ENCODE measurements at regions not wholly inside any gene's neighbourhood (a gene's known extent, or its start where the extent isn't known, plus 50 kb on each side); places are given as distances from the start of the nearest gene placed in this dataset.
A peak's percentile ranks its signal among the peaks of the same experiment; 100 is the strongest.

DNA sequence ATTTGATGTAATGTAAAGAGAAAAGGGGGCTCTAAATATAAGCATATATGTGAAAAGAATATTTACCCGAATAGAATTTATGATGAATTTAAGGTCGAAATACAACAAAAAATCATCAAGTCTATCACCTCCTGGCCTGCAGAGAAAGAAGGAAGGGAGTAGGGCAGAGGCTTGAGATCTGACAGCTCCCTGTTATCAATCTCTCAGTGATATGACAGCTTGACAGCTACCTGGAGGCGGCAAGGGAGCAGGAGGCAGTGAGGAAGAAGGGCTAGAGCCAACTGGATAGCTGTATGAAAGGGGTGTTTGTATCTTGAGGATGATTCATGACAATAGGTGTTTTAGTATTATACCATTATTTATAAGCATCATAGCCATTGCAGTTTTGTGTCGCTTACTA, 299.8 kb upstream of the DNAJC19 start:
- no peaks in the 10 kb centered on the region for H3K9me3 Mint-ChIP-seq
- no peaks in the 10 kb centered on the region for H3K4me1 Mint-ChIP-seq (ENCODE audit: low read depth)
- CTCF ChIA-PET: no interaction called here
- POLR2A ChIA-PET: no interaction called here
- H3K27me3 Mint-ChIP-seq: no peaks in the 10 kb centered on the region
- ATAC-seq (no peak), DNase-seq (no peak)
- no peaks in the 10 kb centered on the region for H3K36me3 Mint-ChIP-seq (ENCODE audit: low read depth)
- intact Hi-C loops (cut with micrococcal nuclease): no loop called here
- no peak overlapping the region for H3K4me3 Mint-ChIP-seq
- no peak overlapping the region for H3K27ac Mint-ChIP-seq
- TF ChIP-seq, protein P1, sequence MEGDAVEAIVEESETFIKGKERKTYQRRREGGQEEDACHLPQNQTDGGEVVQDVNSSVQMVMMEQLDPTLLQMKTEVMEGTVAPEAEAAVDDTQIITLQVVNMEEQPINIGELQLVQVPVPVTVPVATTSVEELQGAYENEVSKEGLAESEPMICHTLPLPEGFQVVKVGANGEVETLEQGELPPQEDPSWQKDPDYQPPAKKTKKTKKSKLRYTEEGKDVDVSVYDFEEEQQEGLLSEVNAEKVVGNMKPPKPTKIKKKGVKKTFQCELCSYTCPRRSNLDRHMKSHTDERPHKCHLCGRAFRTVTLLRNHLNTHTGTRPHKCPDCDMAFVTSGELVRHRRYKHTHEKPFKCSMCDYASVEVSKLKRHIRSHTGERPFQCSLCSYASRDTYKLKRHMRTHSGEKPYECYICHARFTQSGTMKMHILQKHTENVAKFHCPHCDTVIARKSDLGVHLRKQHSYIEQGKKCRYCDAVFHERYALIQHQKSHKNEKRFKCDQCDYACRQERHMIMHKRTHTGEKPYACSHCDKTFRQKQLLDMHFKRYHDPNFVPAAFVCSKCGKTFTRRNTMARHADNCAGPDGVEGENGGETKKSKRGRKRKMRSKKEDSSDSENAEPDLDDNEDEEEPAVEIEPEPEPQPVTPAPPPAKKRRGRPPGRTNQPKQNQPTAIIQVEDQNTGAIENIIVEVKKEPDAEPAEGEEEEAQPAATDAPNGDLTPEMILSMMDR (IDR thresholded peaks at IDR 0.05): no peak

DNA sequence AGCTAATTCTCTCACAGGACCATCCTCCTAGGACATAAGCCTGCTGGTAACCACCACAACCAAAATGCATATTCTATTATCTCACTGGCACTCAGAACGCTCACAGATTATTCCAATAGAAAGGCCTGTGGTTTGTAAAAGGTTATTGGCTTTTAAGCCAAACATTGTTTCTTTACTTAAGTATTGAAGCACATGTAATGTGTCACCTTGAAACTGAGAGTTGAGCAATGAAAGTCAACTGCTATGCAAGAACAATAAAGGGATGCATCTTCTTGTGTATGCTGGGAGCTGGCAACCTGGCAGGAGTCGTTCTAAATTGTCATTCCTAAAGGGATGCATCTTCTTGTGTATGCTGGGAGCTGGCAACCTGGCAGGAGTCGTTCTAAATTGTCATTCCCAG, 298.6 kb upstream of the DNAJC19 start:
- Mint-ChIP-seq H3K27me3 (no peaks in the 10 kb centered on the region), H3K27ac (no peak overlapping the region), H3K4me3 (no peak overlapping the region), H3K9me3 (no peaks in the 10 kb centered on the region), H3K36me3 (ENCODE audit: low read depth) (no peaks in the 10 kb centered on the region), H3K4me1 (ENCODE audit: low read depth) (no peaks in the 10 kb centered on the region)
- no peak for DNase-seq
- TF ChIP-seq, protein P1 (IDR thresholded peaks at IDR 0.05): no peak
- intact Hi-C loops (cut with micrococcal nuclease): no loop called here
- ChIA-PET CTCF (no interaction called here), POLR2A (no interaction called here)
- no peak for ATAC-seq

DNA sequence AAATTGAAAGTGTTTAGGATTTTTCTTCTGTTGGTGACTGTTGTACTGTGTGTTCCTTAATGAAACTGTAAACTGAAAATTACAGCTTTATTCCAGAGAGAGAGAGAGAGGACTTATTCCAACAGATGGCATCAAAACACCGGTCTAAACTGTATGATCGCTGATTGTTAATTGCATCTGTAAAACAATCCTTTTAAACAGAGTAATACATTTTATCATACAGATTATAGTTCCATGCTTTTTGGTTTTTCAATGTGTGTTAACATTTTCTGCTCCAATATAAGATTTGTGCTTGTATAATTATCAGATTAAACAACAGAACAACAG, 289.7 kb upstream of the DNAJC19 start:
- intact Hi-C loops (cut with micrococcal nuclease): no loop called here
- ChIA-PET CTCF (interaction anchor here (0.7 to 1.3 kb wide), 3 partner anchors 15 to 595 kb away, joined by 3 to 4 read pairs (median 4); no protein-coding TSS in a partner anchor), POLR2A (no interaction called here)
- Mint-ChIP-seq H3K36me3 (ENCODE audit: low read depth) (no peaks in the 10 kb centered on the region), H3K4me1 (ENCODE audit: low read depth) (no peaks in the 10 kb centered on the region), H3K9me3 (no peaks in the 10 kb centered on the region), H3K4me3 (no peak overlapping the region), H3K27ac (no peak overlapping the region), H3K27me3 (peaks cover 10% of the 10 kb centered on the region)
- TF ChIP-seq, protein P1 (IDR thresholded peaks at IDR 0.05): no peak
- ATAC-seq (no peak), DNase-seq (no peak)

DNA sequence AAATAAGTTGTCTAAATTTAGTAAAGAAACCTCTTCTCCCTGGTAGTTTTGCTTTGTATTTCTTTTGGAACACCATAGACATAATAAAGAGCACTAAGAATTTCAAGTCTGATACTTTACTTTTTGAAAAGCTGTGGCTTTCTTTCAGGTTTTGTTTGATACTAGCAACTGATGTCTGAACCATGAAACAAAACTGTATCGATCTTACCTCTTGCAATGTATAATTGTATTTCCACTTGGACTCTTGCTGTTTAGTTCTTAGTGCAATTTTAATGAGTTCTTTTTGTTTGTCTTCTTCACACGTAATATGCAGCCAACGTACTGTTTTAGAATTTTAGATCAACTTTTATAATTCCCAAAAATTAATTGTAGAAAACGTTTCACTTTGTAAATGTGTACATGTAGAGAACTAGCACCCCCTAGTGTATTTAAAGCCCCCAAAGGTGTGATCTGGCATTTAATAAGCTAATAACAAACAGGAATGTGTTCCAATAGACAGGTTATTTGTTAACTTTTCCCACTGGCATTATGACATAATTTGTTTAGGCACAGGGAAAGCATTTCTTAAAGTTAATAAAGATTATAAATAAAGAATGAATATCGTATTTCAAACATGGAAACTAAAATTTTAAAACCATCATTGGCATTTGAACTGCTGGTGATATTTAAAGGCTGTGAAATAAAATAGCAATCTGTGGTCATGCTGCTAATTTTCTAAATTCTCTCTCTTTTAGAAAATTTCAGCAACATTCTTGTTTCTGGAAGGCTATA, 289.1 kb upstream of the DNAJC19 start:
- Mint-ChIP-seq H3K27me3 (peaks cover 10% of the 10 kb centered on the region), H3K4me3 (no peak overlapping the region), H3K9me3 (no peaks in the 10 kb centered on the region), H3K27ac (no peak overlapping the region), H3K36me3 (ENCODE audit: low read depth) (no peaks in the 10 kb centered on the region), H3K4me1 (ENCODE audit: low read depth) (no peaks in the 10 kb centered on the region)
- DNase-seq: no peak
- intact Hi-C loops (cut with micrococcal nuclease): no loop called here
- ATAC-seq: no peak
- ChIA-PET CTCF (interaction anchor here (0.7 to 1.3 kb wide), 3 partner anchors 16 to 594 kb away, joined by 3 to 4 read pairs (median 4); no protein-coding TSS in a partner anchor), POLR2A (no interaction called here)
- TF ChIP-seq, protein P1 (IDR thresholded peaks at IDR 0.05): peak; percentile 41

DNA sequence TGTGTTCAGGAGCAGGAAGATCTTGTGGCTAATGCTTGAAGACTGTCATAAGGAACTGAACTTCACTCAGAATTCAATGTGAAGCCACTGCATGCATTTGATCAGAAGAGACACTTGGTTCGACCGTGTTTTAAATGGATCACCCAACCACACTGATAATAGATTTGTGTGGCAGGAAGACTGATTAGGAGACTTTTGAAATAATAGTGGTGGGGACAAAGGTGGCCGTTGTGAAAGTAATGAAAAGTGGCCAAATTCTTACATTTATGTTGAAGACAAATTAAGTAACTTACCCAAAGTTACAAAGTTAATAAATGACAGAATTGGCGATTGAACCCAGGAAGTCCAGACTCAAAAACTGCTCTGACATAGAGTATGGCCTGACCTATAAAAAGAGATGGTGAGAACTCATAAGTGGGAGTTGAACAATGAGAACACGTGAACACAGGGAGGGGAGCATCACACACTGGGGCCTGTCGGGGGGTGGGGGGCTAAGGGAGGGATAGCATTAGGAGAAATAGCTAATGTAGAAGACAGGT, 286.9 kb upstream of the DNAJC19 start:
- TF ChIP-seq, protein P1 (IDR thresholded peaks at IDR 0.05): no peak
- no peak overlapping the region for H3K4me3 Mint-ChIP-seq
- peaks cover 7% of the 10 kb centered on the region for H3K27me3 Mint-ChIP-seq
- H3K4me1 Mint-ChIP-seq (ENCODE audit: low read depth): no peaks in the 10 kb centered on the region
- intact Hi-C loops (cut with micrococcal nuclease): no loop called here
- ChIA-PET POLR2A (no interaction called here), CTCF (no interaction called here)
- no peak overlapping the region for H3K27ac Mint-ChIP-seq
- H3K9me3 Mint-ChIP-seq: no peaks in the 10 kb centered on the region
- no peaks in the 10 kb centered on the region for H3K36me3 Mint-ChIP-seq (ENCODE audit: low read depth)
- no peak for DNase-seq
- ATAC-seq: no peak

All from activated CD8-positive, alpha-beta T cell treated with anti-CD3 and anti-CD28 coated beads for 36 hours (primary cell).